CD4-positive, alpha-beta T cell treated with Interleukin-17A for 1 hour (primary cell): ENCODE measurements at regions not wholly inside any gene's neighbourhood (a gene's known extent, or its start where the extent isn't known, plus 50 kb on each side); places are given as distances from the start of the nearest gene placed in this dataset.

ENCODE experiments used
- DNase-seq: peaks from one replicate; pipeline ENCODE4 v3.0.0-alpha.2; 2020

GRCh38 chr6:146865756-146866379, 267.1 kb downstream of the ADGB start:
- DNase-seq, result no peak

GRCh38 chr6:146866731-146867414, 268.1 kb downstream of the ADGB start:
- DNase-seq, result no peak

- DNase-seq, result no peak
Measured at GRCh38 chr6:146868671-146869209, 270.0 kb downstream of the ADGB start.

GRCh38 chr6:146870760-146871159, 272.0 kb downstream of the ADGB start:
- no peak for DNase-seq

DNA sequence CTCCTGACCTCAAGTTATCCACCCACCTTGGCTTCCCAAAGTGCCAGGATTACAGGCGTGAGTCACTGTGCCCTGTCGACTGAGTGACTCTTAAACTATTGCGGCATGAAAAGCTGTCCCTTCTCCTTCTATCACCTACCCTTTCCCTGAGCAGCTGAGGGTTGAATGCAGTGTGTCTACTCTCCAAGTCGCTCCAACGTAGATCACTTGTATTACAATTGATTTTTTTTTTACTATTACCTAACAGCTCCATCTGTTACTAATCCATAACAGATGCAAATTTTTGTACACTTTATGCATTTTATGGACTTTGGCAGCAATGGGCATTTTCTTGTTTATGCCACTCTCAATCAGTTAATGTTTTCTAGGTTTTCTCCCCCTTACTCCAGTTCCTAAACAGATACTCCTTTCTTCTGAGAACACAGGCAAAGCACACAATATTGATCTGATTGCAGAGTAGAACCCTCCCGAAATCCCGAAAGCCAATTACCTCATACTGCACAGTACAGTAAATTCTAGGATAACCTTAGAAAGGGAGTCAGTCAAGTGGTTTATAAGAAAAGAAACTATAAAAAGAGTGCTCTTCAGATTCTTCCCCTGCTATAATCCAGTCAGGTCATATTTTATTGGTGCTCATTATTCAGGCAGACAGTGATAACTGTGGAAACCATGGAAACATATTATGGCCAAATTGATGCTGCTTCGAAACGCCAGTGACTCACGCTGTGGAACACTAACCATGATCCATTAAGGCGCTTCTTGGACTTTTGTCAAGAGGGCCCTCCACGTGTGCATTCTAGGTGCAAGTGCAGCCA, 273.0 kb downstream of the ADGB start:
- no peak for DNase-seq

DNA sequence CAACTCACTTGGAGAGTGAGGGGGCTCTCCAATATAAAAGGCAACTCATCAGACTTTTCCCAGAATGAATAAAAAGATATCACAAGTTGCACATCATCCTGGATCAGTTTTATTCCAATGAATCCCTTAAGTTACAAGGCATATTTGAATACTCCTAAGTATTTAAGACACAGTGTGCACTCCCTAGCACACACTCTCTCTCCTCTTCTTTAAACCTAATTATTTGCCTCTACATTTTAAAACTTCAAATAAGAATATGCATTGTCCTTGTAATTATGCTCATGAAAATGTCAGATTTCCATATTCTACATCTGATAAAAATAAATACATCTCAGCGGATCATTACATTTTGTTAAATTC, 273.6 kb downstream of the ADGB start:
- no peak for DNase-seq

GRCh38 chr6:146874278-146875018, 275.7 kb downstream of the ADGB start:
- no peak for DNase-seq

DNA sequence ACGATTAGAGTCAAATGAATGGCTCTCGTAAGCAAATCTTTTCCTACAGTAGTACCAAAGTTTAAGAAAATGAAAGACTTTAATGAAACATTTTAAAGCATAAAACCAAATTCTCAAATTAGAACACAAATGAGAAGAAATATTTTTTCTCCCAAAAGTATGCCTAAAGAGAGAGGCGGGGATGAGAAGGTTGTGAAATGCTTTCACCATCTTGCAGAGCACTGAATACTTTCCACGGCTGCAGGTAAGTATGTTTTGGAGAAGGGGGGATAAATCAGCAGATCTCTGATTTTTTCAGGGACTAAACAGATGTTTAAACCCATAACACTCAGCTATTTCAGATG, 277.1 kb downstream of the ADGB start:
- no peak for DNase-seq

- DNase-seq, result no peak
Measured at GRCh38 chr6:146876271-146877151, 277.7 kb downstream of the ADGB start.

GRCh38 chr6:146878168-146878951, 279.6 kb downstream of the ADGB start:
- DNase-seq, result no peak

DNA sequence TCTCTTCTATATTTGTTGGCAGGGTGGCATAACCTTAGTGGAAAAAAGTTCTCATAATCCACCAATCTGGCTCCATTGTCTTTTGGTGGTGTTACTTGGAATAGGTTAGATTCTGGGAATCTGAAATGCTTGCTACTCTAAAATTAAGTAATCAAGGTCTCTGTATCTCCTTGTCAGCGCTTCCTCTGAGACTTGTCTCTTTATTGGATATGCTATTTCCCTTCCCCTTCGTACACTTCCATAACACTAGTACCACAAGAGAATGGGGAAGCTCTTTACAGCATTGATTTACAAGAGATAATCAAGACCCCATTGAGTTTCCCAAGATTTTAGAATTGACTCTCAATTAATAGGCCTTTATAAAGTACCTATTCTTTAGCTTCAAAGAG, 280.2 kb downstream of the ADGB start:
- DNase-seq, result no peak

GRCh38 chr6:146879406-146880117, 280.8 kb downstream of the ADGB start:
- no peak for DNase-seq

DNA sequence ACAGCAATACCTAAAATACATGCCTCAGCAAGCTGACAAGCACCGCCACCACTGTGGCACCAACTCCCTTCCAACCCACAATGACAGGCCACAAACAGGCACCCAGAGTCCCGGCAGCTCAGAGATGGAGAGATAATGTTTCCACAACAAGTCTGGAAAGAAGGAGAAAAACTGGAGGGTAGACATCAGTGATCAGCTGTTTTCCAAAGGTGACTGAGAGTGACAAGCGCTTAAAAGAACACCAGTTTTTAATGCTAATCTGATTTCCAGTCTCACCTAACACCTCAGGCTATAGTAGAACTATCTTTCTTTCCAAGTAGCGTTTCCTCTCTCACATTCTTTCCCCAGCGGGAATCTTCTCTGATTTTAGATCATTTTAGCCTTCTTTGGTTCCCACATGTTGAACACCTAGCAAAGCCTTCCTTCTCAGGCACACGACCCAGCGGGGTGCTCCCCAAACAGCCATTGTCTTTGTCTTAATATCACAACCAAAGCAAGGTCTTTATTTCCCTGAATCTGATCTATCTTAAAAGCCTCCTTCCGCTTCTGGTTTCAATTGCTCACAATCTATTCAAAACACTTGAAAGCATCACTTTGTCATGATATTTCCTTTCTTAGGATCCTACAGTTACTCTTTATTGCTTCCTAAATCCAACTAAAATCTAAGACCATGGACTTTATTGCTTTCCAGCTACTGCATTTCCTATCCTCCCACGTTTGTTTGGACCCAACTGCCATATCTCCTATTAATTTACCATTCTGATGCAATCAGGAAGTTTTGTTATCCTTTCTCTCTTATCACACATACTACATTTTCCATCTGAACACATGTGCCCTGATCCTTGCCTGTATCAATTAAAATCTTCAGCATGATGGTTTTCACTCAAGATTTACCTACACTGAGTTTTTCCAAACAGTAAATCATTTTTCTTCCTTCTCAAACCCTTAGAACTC, 282.7 kb downstream of the ADGB start:
- DNase-seq, result no peak

GRCh38 chr6:146883640-146884531, 285.1 kb downstream of the ADGB start:
- DNase-seq, result no peak

- DNase-seq, result no peak
Measured at GRCh38 chr6:146884728-146885127, 286.0 kb downstream of the ADGB start.

DNA sequence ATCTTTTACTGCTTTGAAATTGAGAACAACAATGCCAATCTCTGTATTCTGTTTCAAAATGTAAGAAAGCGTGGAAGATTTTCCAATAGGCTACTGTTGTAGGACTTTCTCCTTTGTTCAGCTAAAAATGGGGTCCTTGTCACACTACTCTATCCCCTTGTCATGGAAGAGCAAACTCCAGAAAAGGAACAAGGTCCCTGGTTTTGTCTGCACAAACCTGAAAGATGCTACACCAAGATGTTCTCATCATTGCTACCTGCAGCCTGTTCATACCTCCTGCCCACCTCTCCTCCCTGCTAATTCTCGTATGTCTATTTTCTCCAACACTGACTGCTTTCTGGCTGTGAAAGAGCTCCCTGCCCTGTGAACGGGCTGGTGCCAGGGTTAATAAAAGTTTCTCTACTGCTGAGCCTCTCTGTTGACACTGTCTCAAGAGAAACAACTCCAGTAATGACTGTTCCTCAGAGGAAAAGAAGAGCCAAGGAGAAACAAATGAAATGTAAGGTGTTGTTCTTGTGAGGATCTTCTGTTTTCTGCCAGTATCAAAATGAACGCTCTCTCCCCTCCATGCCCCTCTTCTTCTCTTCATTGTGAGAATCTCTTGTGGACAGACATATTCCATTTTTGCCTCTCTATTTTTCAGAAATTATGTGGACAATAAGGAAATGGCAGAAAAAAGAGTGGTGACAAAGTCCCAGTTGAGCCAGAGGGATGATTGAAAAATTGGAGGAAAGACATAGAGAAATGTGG, 287.1 kb downstream of the ADGB start:
- DNase-seq, result no peak

GRCh38 chr6:146886587-146887446, 288.0 kb downstream of the ADGB start:
- DNase-seq, result no peak
